H1 (cell line): ENCODE measurements at regions not wholly inside any gene's neighbourhood (a gene's known extent, or its start where the extent isn't known, plus 50 kb on each side); places are given as distances from the start of the nearest gene placed in this dataset.

Experiments used
- CTCF ChIA-PET: fragments of 300-600 bp; sonication (Branson Sonifier 250); formaldehyde crosslinking; loops from one replicate; lab custom pipeline; 2021; ENCODE audit not compliant: partially characterized antibody; lab: Charles Lee
- POLR2A ChIA-PET: fragments of 300-600 bp; sonication (Branson Sonifier 250); formaldehyde crosslinking; loops from one replicate; lab custom pipeline; 2021; ENCODE audit warnings: inconsistent platforms; ENCODE audit not compliant: partially characterized antibody; lab: Charles Lee
- DNase-seq, 2 experiments: peaks; one replicate each; pipeline versions ENCODE4 v3.0.0 to v3.0.0-alpha.2; 2010 to 2022; ENCODE audit warnings: low spot score in 2 of 2, low read depth in 1 of 2, mixed read lengths in 1 of 2
- FAIRE-seq: peaks from 2 replicates; lab custom pipeline; 2011; peaks lifted over from hg19 to GRCh38; lab: Jason Lieb, UNC
- H2AFZ ChIP-seq: 2 replicates; pipeline ENCODE4 v1.8.1; 2012; ENCODE audit warnings: low read length, inconsistent platforms
- H2AK5ac ChIP-seq: 2 replicates; pipeline ENCODE4 v1.6.1; 2013; ENCODE audit warnings: low read depth, low read length
- H2BK120ac ChIP-seq: replicated peaks from 2 replicates; pipeline ENCODE3; 2013; ENCODE audit warnings: low read depth, low read length, inconsistent platforms
- H2BK12ac ChIP-seq: 2 replicates; pipeline ENCODE4 v1.6.1; 2013; ENCODE audit warnings: low read depth, low read length
- H2BK15ac ChIP-seq: 2 replicates; pipeline ENCODE4 v1.6.1; 2013; ENCODE audit warnings: low read length
- H2BK20ac ChIP-seq: 2 replicates; pipeline ENCODE4 v1.6.1; 2013; ENCODE audit warnings: low read length
- H2BK5ac ChIP-seq: 2 replicates; pipeline ENCODE4 v1.6.1; 2013; ENCODE audit warnings: low read depth, low read length
- H3K14ac ChIP-seq: 2 replicates; pipeline ENCODE4 v1.6.1; 2013; ENCODE audit warnings: inconsistent platforms; ENCODE audit not compliant: insufficient read length
- H3K18ac ChIP-seq: 2 replicates; pipeline ENCODE4 v1.6.1; 2013; ENCODE audit warnings: low read length; ENCODE audit errors: extremely low read depth
- H3K23ac ChIP-seq: 2 replicates; pipeline ENCODE4 v1.6.1; 2013; ENCODE audit warnings: inconsistent platforms; ENCODE audit not compliant: insufficient read length
- H3K23me2 ChIP-seq: 2 replicates; pipeline ENCODE4 v1.6.1; 2013; ENCODE audit warnings: low read depth, low read length
- H3K27ac ChIP-seq: 2 replicates; pipeline ENCODE4 v1.6.1; 2011; ENCODE audit warnings: low read depth, low read length, inconsistent platforms
- H3K27me3 ChIP-seq, 4 experiments: replicated peaks in 1 of 4; 1 replicate in 1 of 4; 2 replicates in 3 of 4; pipeline versions ENCODE4 v1.6.1 to v1.8.1; 2011 to 2013; ENCODE audit warnings: low read length in 3 of 4, mild to moderate bottlenecking in 3 of 4, inconsistent platforms in 2 of 4, mixed read lengths in 2 of 4, moderate library complexity in 1 of 4; ENCODE audit not compliant: control insufficient read depth in 3 of 4, insufficient read depth in 3 of 4; ENCODE audit errors: extremely low read depth in 1 of 4
- H3K36me3 ChIP-seq, 4 experiments: 2 replicates each; pipeline versions ENCODE4 v1.6.1 to v1.8.1; 2011 to 2013; ENCODE audit warnings: mild to moderate bottlenecking in 4 of 4, low read length in 3 of 4, moderate library complexity in 2 of 4, control low read depth in 1 of 4, inconsistent platforms in 1 of 4; ENCODE audit not compliant: insufficient read depth in 4 of 4, control insufficient read depth in 2 of 4
- H3K4ac ChIP-seq: replicated peaks from 2 replicates; pipeline ENCODE3; 2013; ENCODE audit warnings: low read length, low read depth, mixed read lengths, inconsistent platforms; ENCODE audit not compliant: insufficient read length
- H3K4me1 ChIP-seq, 4 experiments: replicated peaks in 1 of 4; 1 replicate in 1 of 4; 2 replicates in 3 of 4; pipeline versions ENCODE4 v1.6.1 to v1.8.1; 2011 to 2013; ENCODE audit warnings: low read length in 3 of 4, inconsistent platforms in 2 of 4, mixed read lengths in 1 of 4; ENCODE audit not compliant: insufficient read depth in 4 of 4, control insufficient read depth in 3 of 4
- H3K4me2 ChIP-seq, 2 experiments: 2 replicates each; pipeline versions ENCODE4 v1.6.1 to v1.8.1; 2011 to 2013; ENCODE audit warnings: low read depth in 2 of 2, low read length in 2 of 2, control low read depth in 1 of 2, inconsistent platforms in 1 of 2, mild to moderate bottlenecking in 1 of 2; ENCODE audit not compliant: insufficient read depth in 1 of 2
- H3K4me3 ChIP-seq, 4 experiments: fragments of 200-600, 300-600 bp in 1 of 4; sonication (generic), shearing (Covaris generic), sonication (Bioruptor Twin) in 1 of 4; 2 replicates each; pipeline versions ENCODE4 v1.5.1 to v1.8.1; 2011 to 2016; ENCODE audit warnings: low read length in 4 of 4, low read depth in 3 of 4, control low read depth in 2 of 4, inconsistent platforms in 2 of 4, mild to moderate bottlenecking in 2 of 4, mixed read lengths in 1 of 4, moderate library complexity in 1 of 4; ENCODE audit not compliant: insufficient read depth in 2 of 4; ENCODE audit errors: extremely low read depth in 1 of 4
- H3K56ac ChIP-seq: replicated peaks from 2 replicates; pipeline ENCODE3; 2013; ENCODE audit warnings: low read depth, mild to moderate bottlenecking, mixed read lengths, low read length, inconsistent platforms; ENCODE audit not compliant: insufficient read length
- H3K79me1 ChIP-seq: 2 replicates; pipeline ENCODE4 v1.6.1; 2013; ENCODE audit warnings: low read depth, low read length, control low read depth
- H3K79me2 ChIP-seq, 2 experiments: 2 replicates each; pipeline versions ENCODE4 v1.6.1 to v1.8.1; 2012 to 2013; ENCODE audit warnings: low read length in 2 of 2, mild to moderate bottlenecking in 2 of 2, inconsistent platforms in 1 of 2; ENCODE audit not compliant: insufficient read depth in 2 of 2, control insufficient read depth in 1 of 2
- H3K9ac ChIP-seq, 4 experiments: replicated peaks in 1 of 4; 1 replicate in 1 of 4; 2 replicates in 3 of 4; pipeline versions ENCODE4 v1.6.1 to v1.8.1; 2011 to 2013; ENCODE audit warnings: low read depth in 3 of 4, low read length in 3 of 4, control low read depth in 2 of 4, mild to moderate bottlenecking in 2 of 4, moderate library complexity in 2 of 4, inconsistent platforms in 1 of 4; ENCODE audit errors: extremely low read depth in 1 of 4
- H3K9me3 ChIP-seq, 2 experiments: 2 replicates each; pipeline versions ENCODE4 v1.6.1 to v1.8.1; 2012 to 2013; ENCODE audit warnings: mild to moderate bottlenecking in 2 of 2, moderate library complexity in 2 of 2, control low read depth in 1 of 2, inconsistent platforms in 1 of 2, low read depth in 1 of 2, low read length in 1 of 2, mixed read lengths in 1 of 2; ENCODE audit not compliant: insufficient read depth in 2 of 2
- H4K20me1 ChIP-seq, 2 experiments: replicated peaks in 1 of 2; 2 replicates each; pipeline versions ENCODE3 to v1.8.1; 2011 to 2013; ENCODE audit warnings: inconsistent platforms in 2 of 2, low read length in 2 of 2, mild to moderate bottlenecking in 1 of 2; ENCODE audit not compliant: insufficient read depth in 2 of 2, control insufficient read depth in 1 of 2
- H4K5ac ChIP-seq: 2 replicates; pipeline ENCODE4 v1.6.1; 2013; ENCODE audit warnings: low read length, low read depth, mixed read lengths, inconsistent platforms; ENCODE audit not compliant: insufficient read length
- H4K8ac ChIP-seq: 2 replicates; pipeline ENCODE4 v1.8.0; 2013; ENCODE audit warnings: mild to moderate bottlenecking, moderate library complexity, low read length, inconsistent platforms; ENCODE audit not compliant: insufficient read depth; ENCODE audit errors: extremely low read depth
- H4K91ac ChIP-seq: replicated peaks from 2 replicates; pipeline ENCODE3; 2013; ENCODE audit warnings: low read length, mixed read lengths, inconsistent platforms; ENCODE audit not compliant: insufficient read length
- BACH1 ChIP-seq: IDR thresholded peaks from 2 replicates; pipeline ENCODE4 v1.6.1; 2012; ENCODE audit warnings: low read length, improper control_type of control experiment
- BCL11A ChIP-seq, 2 experiments: IDR thresholded peaks; one replicate each; pipeline ENCODE4 v1.6.1; 2011; ENCODE audit warnings: low read depth in 2 of 2, low read length in 2 of 2, mild to moderate bottlenecking in 2 of 2
- BRCA1 ChIP-seq: IDR thresholded peaks from 2 replicates; pipeline ENCODE4 v1.6.1; 2012; ENCODE audit warnings: low read depth, low read length, improper control_type of control experiment
- CBX5 ChIP-seq: fragments of 300-800, 300-1000 bp; sonication (generic); IDR thresholded peaks from 2 replicates; pipeline ENCODE4 v1.7.1; 2016; ENCODE audit warnings: antibody characterized with exemption, low read length, low read depth
- E2F6 ChIP-seq: IDR thresholded peaks from 2 replicates; pipeline ENCODE4 v1.6.1; 2012; ENCODE audit warnings: inconsistent platforms
- EP300 ChIP-seq, 2 experiments: IDR thresholded peaks; 1 replicate in 1 of 2; 2 replicates in 1 of 2; pipeline ENCODE4 v1.6.1; 2011 to 2012; ENCODE audit warnings: low read depth in 2 of 2, low read length in 2 of 2, mild to moderate bottlenecking in 2 of 2, borderline replicate concordance in 1 of 2, inconsistent platforms in 1 of 2, moderate library complexity in 1 of 2
- GTF2F1 ChIP-seq: IDR thresholded peaks from 2 replicates; pipeline ENCODE4 v1.6.1; 2012; ENCODE audit warnings: low read depth, low read length, improper control_type of control experiment, borderline replicate concordance
- KDM1A ChIP-seq: fragments of 200-600, 300-600 bp; sonication (generic); IDR thresholded peaks from 2 replicates; pipeline ENCODE4 v1.7.1; 2016; ENCODE audit warnings: mild to moderate bottlenecking, low read length, borderline replicate concordance
- RBBP5 ChIP-seq: IDR thresholded peaks from 2 replicates; pipeline ENCODE4 v1.7.1; 2012; ENCODE audit warnings: low read depth, mild to moderate bottlenecking, inconsistent platforms, low read length, moderate library complexity, borderline replicate concordance
- SIN3A ChIP-seq, 2 experiments: IDR thresholded peaks in 1 of 2; conservative IDR thresholded peaks in 1 of 2; 2 replicates each; pipeline ENCODE4 v1.6.1; 2011 to 2012; ENCODE audit warnings: low read length in 2 of 2, improper control_type of control experiment in 1 of 2, low read depth in 1 of 2, mild to moderate bottlenecking in 1 of 2
- SIRT6 ChIP-seq: IDR thresholded peaks from one replicate; pipeline ENCODE4 v1.7.1; 2012; ENCODE audit warnings: low read length, inconsistent platforms
- SIX5 ChIP-seq: IDR thresholded peaks from 2 replicates; pipeline ENCODE4 v1.6.1; 2011; ENCODE audit warnings: mild to moderate bottlenecking, low read depth, low read length
- WGBS, 2 experiments: shearing (Covaris generic) in 1 of 2; methylation state at CpG; one replicate each; pipeline versions ENCODE4 v1.1.6 to v1.1.7; 2013 to 2015; ENCODE audit warnings: low lambda C conversion rate in 2 of 2, mixed read lengths in 2 of 2, inconsistent platforms in 1 of 2, low coverage in 1 of 2, missing lambda C conversion rate in 1 of 2; ENCODE audit not compliant: insufficient replicate concordance in 2 of 2, insufficient coverage in 1 of 2, insufficient read length in 1 of 2; ENCODE audit errors: extremely low coverage in 1 of 2, missing lambda C conversion rate in 1 of 2; 5-methylcytosine and 5-hydroxymethylcytosine counted together
- TF ChIP-seq, protein P1 (sequence below): IDR thresholded peaks from 2 replicates; pipeline ENCODE4 v1.6.1; 2012; ENCODE audit warnings: low read length, inconsistent platforms

GRCh38 chr1:194069831-194070218 lies 883.4 kb upstream of the B3GALT2 start:
- Histone ChIP-seq H2BK20ac (no peak overlapping the region), H2BK15ac (no peak overlapping the region), H2AK5ac (no peak overlapping the region), H2BK12ac (no peak overlapping the region), H3K79me2 (no peaks in the 10 kb centered on the region), H3K36me3 (no peaks in the 10 kb centered on the region), H3K23me2 (no peaks in the 10 kb centered on the region), H3K27ac (no peak overlapping the region), H4K5ac (no peak overlapping the region), H4K8ac (no peak overlapping the region), H3K4me1 (no peaks in the 10 kb centered on the region), H3K23ac (no peak overlapping the region), H3K79me1 (no peaks in the 10 kb centered on the region), H3K4me3 (no peak overlapping the region), H3K9ac (no peak overlapping the region), H2BK120ac (no peak overlapping the region), H3K9me3 (no peaks in the 10 kb centered on the region), H2BK5ac (no peak overlapping the region), H3K27me3 (no peaks in the 10 kb centered on the region), H3K14ac (no peak overlapping the region), H4K20me1 (no peaks in the 10 kb centered on the region), H4K91ac (no peak overlapping the region), H3K56ac (no peak overlapping the region), H3K4ac (no peak overlapping the region), H3K18ac (no peak overlapping the region), H2AFZ (no peak overlapping the region), H3K4me2 (no peak overlapping the region)
- ChIA-PET CTCF (no interaction called here), POLR2A (no interaction called here)
- FAIRE-seq (no peak), DNase-seq (no peak)
- 92% methylated on average over 1 of the region's 1 CpG; no CpG with 5 or more reads in 1 of the 2 experiments for WGBS, 2 experiments
- TF ChIP-seq CBX5 (no peak), KDM1A (no peak), SIX5 (no peak), BACH1 (no peak), SIN3A (conservative IDR thresholded peaks at IDR 0.05 in 1 of 2, IDR thresholded peaks at IDR 0.05 in 1 of 2; ENCODE audit: low read depth in 1 of 2, low read length in 2 of 2) (no peak), RBBP5 (no peak), SIRT6 (no peak), EP300 (IDR thresholded peaks at IDR 0.05; ENCODE audit: borderline replicate concordance in 1 of 2, low read depth in 2 of 2, low read length in 2 of 2) (no peak), BCL11A (IDR thresholded peaks at IDR 0.05; ENCODE audit: low read depth in 2 of 2, low read length in 2 of 2) (no peak), E2F6 (no peak), GTF2F1 (no peak), BRCA1 (no peak)
- TF ChIP-seq, protein P1, sequence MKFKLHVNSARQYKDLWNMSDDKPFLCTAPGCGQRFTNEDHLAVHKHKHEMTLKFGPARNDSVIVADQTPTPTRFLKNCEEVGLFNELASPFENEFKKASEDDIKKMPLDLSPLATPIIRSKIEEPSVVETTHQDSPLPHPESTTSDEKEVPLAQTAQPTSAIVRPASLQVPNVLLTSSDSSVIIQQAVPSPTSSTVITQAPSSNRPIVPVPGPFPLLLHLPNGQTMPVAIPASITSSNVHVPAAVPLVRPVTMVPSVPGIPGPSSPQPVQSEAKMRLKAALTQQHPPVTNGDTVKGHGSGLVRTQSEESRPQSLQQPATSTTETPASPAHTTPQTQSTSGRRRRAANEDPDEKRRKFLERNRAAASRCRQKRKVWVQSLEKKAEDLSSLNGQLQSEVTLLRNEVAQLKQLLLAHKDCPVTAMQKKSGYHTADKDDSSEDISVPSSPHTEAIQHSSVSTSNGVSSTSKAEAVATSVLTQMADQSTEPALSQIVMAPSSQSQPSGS: no peak
